Activated T-cell treated with anti-CD3 and anti-CD28 coated beads for 4 hours (primary cell): ENCODE measurements at regions not wholly inside any gene's neighbourhood (a gene's known extent, or its start where the extent isn't known, plus 50 kb on each side); places are given as distances from the start of the nearest gene placed in this dataset.
"Not testable (repeated sequence)": the region's sequence is repeated elsewhere in the genome, so short reads cannot be mapped to it uniquely, and the experiment has no call there.

Experiments used
- DNase-seq: peaks from one replicate; pipeline ENCODE4 v3.0.0-alpha.2; 2020

GRCh38 chr9:38153152-38153909 lies 84.3 kb upstream of the SHB start:
- no peak for DNase-seq

DNA sequence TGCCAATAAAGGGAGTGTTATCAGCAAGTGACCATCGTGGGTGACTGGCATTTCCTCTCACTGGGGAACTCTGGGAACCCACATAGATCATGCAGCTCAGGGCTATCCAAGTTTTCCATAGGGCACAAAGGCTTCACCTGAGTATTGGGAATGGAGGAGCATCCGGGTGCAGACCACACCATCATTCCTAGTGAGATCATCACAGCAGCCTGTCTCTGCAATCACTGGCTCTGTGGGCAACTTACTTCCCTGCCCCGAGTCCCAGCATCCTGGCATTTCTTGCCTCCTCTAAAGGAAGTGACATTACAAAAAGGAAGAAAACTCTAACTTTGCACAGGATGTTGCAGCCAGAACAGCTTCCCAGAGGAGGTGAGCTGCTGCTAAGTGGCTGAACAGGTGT lies 80.6 kb upstream of the SHB start:
- DNase-seq, result no peak

- no peak for DNase-seq
These were observed 77.8 kb upstream of the SHB start for GRCh38 chr9:38146844-38147243.

GRCh38 chr9:38145526-38146053 lies 76.6 kb upstream of the SHB start:
- DNase-seq, result no peak

GRCh38 chr9:38144421-38144820 lies 75.4 kb upstream of the SHB start:
- DNase-seq, result no peak

DNA sequence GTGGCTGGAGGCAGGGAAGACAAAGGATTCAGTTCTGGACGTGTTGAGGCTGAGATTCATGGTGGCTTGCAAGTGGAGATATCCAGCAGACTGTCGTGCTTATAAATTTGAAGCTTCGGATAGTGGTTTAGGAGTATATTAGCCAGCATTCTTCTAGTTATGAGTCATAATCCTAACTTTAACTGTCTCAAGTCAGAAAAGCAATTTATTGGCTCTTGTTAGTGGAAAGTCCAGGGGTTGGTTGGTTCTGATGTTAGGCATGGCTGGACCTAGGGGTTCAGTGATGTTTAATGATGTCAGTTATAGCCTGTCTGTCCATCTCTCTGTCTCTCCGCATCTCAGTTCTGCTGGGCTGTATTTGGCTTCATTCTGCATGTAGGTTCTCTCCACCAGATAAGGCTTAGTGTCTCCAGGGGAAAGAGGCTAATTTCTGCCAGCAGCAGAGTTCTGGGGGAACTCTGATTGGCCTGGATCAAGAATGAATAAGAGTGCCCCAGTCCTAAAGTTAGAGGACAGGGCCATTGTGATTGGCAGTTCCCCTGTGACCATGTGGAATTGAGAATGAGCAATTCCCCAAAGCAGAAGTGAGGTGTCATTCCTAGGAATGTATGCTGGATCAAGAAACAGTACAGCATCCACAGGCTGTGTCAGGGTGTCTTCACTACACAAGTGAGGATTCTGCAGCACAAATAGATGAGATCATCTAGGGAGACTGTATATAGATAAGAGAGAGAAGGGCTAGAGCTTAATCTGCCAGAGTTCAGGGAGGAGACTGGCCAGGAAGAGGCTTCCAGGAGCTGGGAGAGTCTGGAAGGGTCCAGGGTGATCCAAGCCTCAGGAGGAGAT lies 72.9 kb upstream of the SHB start:
- DNase-seq, result no peak

DNA sequence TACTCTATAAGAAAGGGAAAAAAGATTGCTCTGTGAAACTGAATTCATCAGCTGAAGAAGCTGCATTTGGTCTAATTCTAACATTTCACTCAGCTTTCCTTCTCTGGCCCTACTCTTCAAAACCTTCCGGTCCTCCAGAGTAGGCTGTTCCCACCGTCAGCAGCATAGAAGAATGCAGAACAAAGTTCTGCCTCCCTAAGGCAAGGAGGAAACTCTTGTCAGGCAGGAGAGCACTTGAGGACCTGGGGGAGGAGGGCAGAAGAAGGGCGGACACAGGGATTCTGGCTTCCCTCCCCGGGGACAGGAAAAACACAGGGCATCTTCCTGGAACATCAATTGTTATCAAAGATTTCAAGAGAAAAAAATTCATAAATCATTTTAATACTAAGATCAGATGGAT lies 69.2 kb upstream of the SHB start:
- no peak for DNase-seq

- DNase-seq, result no peak
These were observed 68.3 kb upstream of the SHB start for GRCh38 chr9:38137342-38137741.

DNA sequence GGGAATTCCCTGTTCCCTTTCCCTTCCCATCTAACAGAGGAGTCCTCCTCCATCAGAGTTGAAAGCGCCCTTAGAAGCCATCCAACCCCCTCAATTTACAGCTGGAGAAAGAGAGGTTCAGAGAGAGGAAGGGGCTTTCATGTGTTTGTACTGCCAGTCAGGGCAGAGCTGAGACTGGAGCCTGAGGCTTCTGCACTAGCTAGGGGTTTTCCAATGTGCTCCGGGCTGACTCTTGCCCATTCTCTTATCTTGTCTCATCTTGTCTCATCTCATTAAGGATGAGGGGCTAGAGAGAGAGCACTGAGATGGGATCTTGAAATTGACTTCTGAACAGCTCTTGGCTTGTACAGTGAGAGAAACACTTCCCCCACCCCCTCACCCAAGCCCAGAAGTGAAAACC lies 67.4 kb upstream of the SHB start:
- DNase-seq, result no peak

- DNase-seq, result no peak
These were observed 65.7 kb upstream of the SHB start for GRCh38 chr9:38134611-38135237.

DNA sequence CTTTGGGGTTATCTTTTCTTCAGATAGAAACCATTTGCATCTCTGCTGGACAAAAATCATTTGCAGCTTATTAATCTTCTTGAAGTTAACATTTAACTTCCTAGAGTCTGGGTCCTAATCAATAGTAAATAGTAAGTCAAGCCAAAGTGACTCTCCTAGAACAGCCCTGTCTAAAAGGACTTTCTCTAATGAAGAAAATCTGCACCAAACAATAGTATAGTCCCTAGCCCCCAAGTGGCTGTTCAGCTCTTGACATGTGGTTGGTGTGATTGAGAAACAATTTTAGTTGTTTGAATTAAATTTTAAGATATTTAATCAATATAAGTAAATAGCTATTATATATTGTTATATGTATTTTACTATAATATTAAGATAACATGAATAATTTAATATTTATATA lies 64.6 kb upstream of the SHB start:
- DNase-seq, result no peak

- no peak for DNase-seq
These were observed 63.9 kb upstream of the SHB start for GRCh38 chr9:38132956-38133355.

GRCh38 chr9:38131729-38132128 lies 62.7 kb upstream of the SHB start:
- no peak for DNase-seq

- no peak for DNase-seq
These were observed 61.7 kb upstream of the SHB start for GRCh38 chr9:38130724-38131123.

- DNase-seq, result no peak
These were observed 60.3 kb upstream of the SHB start for GRCh38 chr9:38129366-38129765.

- DNase-seq, result no peak
These were observed 59.8 kb upstream of the SHB start for GRCh38 chr9:38128752-38129270.

GRCh38 chr9:38127271-38127839 lies 58.3 kb upstream of the SHB start:
- DNase-seq, result no peak

DNA sequence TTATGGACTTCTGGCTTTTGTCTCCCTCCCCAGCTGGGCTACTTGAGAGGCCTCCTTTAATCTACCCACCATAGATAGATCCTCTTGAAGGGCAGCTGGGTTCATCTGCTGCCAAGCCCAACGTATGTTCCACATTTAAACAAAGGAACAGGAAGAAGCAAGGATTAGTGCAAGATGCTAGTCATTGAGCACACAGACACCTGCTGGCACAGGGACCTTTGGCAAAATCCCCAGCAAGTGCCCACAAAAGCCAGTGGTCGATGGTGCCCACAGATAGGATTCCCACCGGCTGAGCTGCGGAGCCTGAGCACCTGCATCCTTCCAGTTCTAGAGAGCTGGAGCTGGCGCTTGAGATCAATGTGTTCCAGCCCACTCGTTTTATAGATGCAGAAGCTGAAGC lies 57.7 kb upstream of the SHB start:
- DNase-seq, result no peak

GRCh38 chr9:38125889-38126288 lies 56.9 kb upstream of the SHB start:
- no peak for DNase-seq

GRCh38 chr9:38123359-38123758 lies 54.3 kb upstream of the SHB start:
- not testable (repeated sequence) for DNase-seq

- DNase-seq, result no peak
These were observed 51.9 kb upstream of the SHB start for GRCh38 chr9:38120961-38121360.

DNA sequence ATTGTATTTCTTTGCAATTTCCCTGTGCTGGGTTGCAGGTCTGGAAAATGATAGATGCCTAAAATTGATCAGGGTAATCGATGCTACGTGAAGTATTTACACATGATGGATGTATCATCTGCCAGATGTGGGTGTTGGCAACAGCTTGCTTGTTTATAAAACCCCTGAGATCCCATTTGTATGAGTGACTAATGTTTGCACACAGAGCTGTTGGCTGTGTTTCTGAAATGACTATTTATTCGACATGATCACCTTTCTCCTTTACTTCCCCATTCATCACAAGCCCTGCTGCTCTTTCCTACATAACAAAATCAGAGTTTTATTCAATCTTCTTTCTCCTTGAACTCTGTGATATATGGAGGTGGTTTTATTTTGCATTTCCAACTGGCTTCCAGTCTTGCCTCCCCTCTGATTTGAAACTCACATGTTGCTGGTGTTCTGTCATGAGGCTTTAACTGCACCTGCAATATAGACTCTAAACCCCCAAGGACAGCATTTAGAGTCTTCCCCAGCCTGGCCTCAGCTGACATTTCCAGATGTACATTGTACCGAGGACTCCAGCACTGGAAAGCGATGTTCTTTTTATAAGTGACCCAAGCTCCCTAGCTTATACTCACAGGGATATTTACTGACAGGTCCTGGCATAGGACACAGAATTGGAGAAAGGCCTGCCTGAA lies 50.7 kb upstream of the SHB start:
- DNase-seq, result no peak
